GM21447 (cell line): ENCODE measurements at regions not wholly inside any gene's neighbourhood (a gene's known extent, or its start where the extent isn't known, plus 50 kb on each side); places are given as distances from the start of the nearest gene placed in this dataset.

ENCODE experiments used
- ATAC-seq: cut with Tn5 transposase; IDR thresholded peaks from one replicate; pipeline ENCODE4 v1.9.1; 2021; ENCODE audit not compliant: unreplicated experiment

- ATAC-seq, result no peak
These were observed 1033.0 kb upstream of the PIK3C3 start for GRCh38 chr18:40921845-40922629.

GRCh38 chr18:40917056-40917455 lies 1038.0 kb upstream of the PIK3C3 start:
- no peak for ATAC-seq

- ATAC-seq, result no peak
These were observed 1039.3 kb upstream of the PIK3C3 start for GRCh38 chr18:40915724-40916123.

GRCh38 chr18:40911582-40912254 lies 1043.3 kb upstream of the PIK3C3 start:
- ATAC-seq, result no peak

- ATAC-seq, result no peak
These were observed 1044.0 kb upstream of the PIK3C3 start for GRCh38 chr18:40911041-40911440.

- no peak for ATAC-seq
These were observed 1047.2 kb upstream of the PIK3C3 start for GRCh38 chr18:40907842-40908241.

GRCh38 chr18:40904295-40904694 lies 1050.7 kb upstream of the PIK3C3 start:
- ATAC-seq, result no peak

- ATAC-seq, result no peak
These were observed 1052.6 kb upstream of the PIK3C3 start for GRCh38 chr18:40902436-40902835.

GRCh38 chr18:40897884-40898283 lies 1057.2 kb upstream of the PIK3C3 start:
- ATAC-seq, result no peak

- no peak for ATAC-seq
These were observed 1071.8 kb upstream of the PIK3C3 start for GRCh38 chr18:40883271-40883670.

GRCh38 chr18:40882468-40882867 lies 1072.6 kb upstream of the PIK3C3 start:
- ATAC-seq, result no peak

- no peak for ATAC-seq
These were observed 1076.7 kb upstream of the PIK3C3 start for GRCh38 chr18:40878371-40878770.

- ATAC-seq, result no peak
These were observed 1077.9 kb upstream of the PIK3C3 start for GRCh38 chr18:40877096-40877495.

GRCh38 chr18:40875101-40875615 lies 1079.9 kb upstream of the PIK3C3 start:
- ATAC-seq, result no peak

GRCh38 chr18:40874233-40874632 lies 1080.8 kb upstream of the PIK3C3 start:
- ATAC-seq, result no peak

- ATAC-seq, result no peak
These were observed 1086.8 kb upstream of the PIK3C3 start for GRCh38 chr18:40868110-40868858.

GRCh38 chr18:40867459-40867858 lies 1087.6 kb upstream of the PIK3C3 start:
- ATAC-seq, result no peak

- no peak for ATAC-seq
These were observed 1088.1 kb upstream of the PIK3C3 start for GRCh38 chr18:40866968-40867367.

GRCh38 chr18:40866013-40866645 lies 1088.9 kb upstream of the PIK3C3 start:
- no peak for ATAC-seq

- no peak for ATAC-seq
These were observed 1090.2 kb upstream of the PIK3C3 start for GRCh38 chr18:40864846-40865245.

- ATAC-seq, result no peak
These were observed 1091.2 kb upstream of the PIK3C3 start for GRCh38 chr18:40863801-40864200.
